ENCODE measurements at regions not wholly inside any gene's neighbourhood (a gene's known extent, or its start where the extent isn't known, plus 50 kb on each side); places are given as distances from the start of the nearest gene placed in this dataset.

GRCh38 chrX:139091066-139091465 lies 379.5 kb upstream of the FGF13 start:
- no peak for TF ChIP-seq CTCF (IDR thresholded peaks at IDR 0.05 in 2 of 3, conservative IDR thresholded peaks at IDR 0.05 in 1 of 3; ENCODE audit: borderline replicate concordance in 1 of 3, insufficient read depth in 1 of 3, low read depth in 2 of 3, low read length in 2 of 3)
- TF ChIP-seq POLR2A (IDR thresholded peaks at IDR 0.05; ENCODE audit: borderline replicate concordance, extremely low read depth, insufficient read depth, insufficient read length): no peak
- no peak for TF ChIP-seq SRF (IDR thresholded peaks at IDR 0.05; ENCODE audit: low read depth)
- no peak for TF ChIP-seq RAD21 (IDR thresholded peaks at IDR 0.05; ENCODE audit: low read depth)
- TF ChIP-seq YY1 (IDR thresholded peaks at IDR 0.05; ENCODE audit: extremely low read depth, insufficient replicate concordance, low read depth, low read length): no peak
- no peak for TF ChIP-seq CEBPB (IDR thresholded peaks at IDR 0.05; ENCODE audit: low read depth)
- TF ChIP-seq FOSL1 (IDR thresholded peaks at IDR 0.05; ENCODE audit: low read depth): no peak
- TF ChIP-seq ZBTB33 (IDR thresholded peaks at IDR 0.05; ENCODE audit: extremely low read depth, insufficient replicate concordance, low read length): no peak
- no peak for TF ChIP-seq EZH2phosphoT487 (IDR thresholded peaks at IDR 0.05; ENCODE audit: borderline replicate concordance)
- TF ChIP-seq REST (IDR thresholded peaks at IDR 0.05; ENCODE audit: low read depth): no peak

Data from HCT116 (cell line).